Stimulated activated CD4-positive, alpha-beta T cell treated with anti-CD3 and anti-CD28 coated beads, Interleukin-15, amount 100 ng/mL, for 48 hours (primary cell): ENCODE measurements at regions not wholly inside any gene's neighbourhood (a gene's known extent, or its start where the extent isn't known, plus 50 kb on each side); places are given as distances from the start of the nearest gene placed in this dataset.
A peak's percentile ranks its signal among the peaks of the same experiment; 100 is the strongest.
"Not testable (repeated sequence)": the region's sequence is repeated elsewhere in the genome, so short reads cannot be mapped to it uniquely, and the experiment has no call there.

Experiments used
- DNase-seq, 2 donors: peaks; one replicate each; pipeline ENCODE4 v3.0.0-alpha.2; 2020; ENCODE audit warnings: low read depth in 2 of 2

DNA sequence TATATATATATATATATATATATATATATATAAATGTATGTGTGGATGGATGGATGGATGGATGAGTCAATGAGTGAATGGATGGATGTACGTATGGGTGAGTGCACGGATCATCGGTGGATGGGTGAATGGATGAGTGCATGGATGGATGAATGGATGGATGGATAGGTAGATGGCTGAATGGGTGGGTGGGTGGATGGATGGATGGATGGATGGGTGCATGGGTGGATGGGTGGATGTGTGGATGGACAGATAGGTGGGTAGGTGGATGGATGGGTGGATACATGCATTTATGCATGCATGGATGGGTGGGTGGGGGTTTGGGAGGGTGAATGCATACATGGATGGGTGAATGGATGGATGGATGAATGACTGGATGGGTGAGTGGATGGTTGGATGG is 138.8 kb upstream of the ZNF469 start:
- not testable (repeated sequence) for DNase-seq

DNA sequence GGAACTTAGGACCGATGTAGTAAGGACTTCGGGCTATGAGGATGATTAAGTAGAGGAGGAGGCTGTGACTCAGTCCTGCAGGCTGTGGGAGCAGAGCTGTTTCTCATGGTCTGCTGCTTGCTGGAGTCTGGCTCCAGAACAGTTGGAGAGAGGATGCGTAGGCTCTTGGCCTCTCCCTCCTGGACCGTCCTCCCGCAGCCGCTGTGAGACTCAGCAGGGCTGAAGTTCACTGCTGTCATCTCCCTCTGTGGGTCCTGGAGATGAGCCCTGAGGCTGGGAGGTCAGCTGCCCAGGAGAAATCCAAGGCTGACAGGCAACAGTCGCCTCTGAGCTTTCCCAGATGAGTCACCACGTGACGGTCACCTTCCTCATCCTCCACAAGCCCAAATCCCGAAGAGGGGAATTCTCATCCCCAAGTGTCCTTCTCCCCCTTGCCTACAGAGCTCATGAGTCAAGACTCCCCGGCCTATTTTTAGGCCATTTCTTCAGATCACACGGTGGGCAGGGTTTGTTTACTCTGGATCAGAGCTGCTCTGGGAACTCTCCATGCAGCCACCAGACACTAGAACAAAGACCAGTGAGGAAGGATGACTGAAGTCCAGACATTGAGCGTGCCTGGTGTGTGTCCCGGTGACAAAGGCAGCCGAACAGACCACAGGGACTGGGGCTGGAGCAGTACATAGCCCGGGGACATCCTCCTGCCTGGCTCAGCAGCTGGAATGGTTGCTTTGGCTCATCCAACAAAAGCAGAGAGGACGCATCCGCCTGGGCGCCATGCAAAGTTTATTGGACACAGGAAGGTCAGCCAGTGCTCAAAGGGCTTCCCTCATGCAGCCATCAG is 137.3 kb upstream of the ZNF469 start:
- not testable (repeated sequence) for DNase-seq

DNA sequence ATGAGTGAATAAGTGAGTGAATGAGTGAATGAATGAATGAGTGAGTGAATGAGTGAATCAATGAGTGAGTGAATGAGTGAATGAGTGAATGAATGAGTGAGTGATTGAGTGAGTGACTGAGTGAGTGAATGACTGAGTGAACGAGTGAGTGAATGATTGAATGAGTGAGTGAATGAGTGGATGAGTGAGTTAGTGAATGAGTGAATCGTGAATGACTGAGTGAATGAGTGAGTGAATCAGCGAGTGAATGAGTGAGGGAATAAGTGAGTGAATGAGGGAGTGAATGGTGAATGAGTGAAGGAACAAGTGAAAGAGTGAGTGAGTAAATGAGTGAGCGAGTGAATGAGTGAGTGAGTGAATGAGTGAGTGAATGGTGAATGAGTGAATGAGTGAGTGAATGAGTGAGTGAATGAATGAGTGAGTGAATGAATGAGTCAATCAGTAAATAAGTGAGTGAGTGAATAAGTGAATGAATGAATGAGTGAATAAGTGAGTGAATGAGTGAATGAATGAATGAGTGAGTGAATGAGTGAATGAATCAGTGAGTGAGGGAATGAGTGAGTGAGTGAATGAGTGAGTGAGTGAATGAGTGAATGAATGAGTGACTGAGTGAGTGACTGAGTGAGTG is 135.7 kb upstream of the ZNF469 start:
- DNase-seq: not testable (repeated sequence)

DNA sequence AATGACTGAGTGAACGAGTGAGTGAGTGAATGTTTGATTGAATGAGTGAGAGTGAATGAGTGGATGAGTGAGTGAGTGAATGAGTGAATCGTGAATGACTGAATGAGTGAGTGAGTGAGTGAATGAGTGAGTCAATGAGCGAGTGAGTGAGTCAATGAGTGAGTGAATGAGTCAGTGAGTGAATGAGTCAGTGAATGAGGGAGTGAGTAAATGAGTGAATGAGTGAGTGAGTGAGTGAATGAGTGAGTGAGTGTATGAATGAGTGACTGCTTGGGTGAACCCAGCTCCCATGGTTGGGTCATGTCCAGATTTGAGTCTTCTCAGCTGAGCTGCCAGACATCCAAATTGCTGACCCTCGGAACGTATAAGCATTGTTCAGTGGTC is 135.2 kb upstream of the ZNF469 start:
- not testable (repeated sequence) for DNase-seq

DNA sequence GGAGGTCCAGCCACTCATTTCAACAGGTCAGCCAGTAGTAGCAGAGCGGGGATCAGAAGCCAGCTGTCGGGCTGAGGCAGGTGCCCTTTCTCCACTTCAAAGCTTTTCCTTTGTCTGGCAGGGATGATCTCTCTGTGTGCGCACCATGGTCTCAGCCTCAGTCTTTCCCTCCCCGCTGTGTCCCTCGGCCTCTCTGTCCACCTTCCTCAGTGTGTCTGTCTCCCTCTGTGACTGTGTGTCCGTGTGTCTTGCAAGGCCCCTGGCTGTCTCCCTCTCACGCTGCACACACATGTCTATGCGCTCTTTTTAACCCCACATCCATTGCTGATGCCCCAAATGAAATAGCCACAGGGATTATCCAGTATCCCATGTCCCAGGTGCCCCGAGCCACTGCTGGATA is 134.0 kb upstream of the ZNF469 start:
- not testable (repeated sequence) for DNase-seq

DNA sequence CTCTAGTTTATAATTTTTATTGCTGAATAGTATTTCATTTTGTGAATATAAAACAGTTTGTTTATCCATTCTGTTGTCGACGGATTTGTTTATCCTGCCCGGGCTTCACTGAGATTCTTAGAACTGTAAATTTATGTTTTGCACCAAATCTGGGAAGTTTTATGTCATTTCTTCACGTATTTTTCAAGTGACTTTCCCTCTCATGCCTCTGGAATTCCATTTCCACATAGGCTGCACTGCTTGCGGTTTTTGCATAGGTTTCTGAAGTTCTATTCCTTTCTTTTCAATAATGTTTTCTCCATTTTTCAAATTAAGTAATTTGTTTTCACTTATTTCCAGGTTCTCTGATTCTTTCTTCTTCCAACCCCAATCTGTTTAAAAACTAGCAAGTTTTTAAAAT is 132.4 kb upstream of the ZNF469 start:
- not testable (repeated sequence) for DNase-seq

DNA sequence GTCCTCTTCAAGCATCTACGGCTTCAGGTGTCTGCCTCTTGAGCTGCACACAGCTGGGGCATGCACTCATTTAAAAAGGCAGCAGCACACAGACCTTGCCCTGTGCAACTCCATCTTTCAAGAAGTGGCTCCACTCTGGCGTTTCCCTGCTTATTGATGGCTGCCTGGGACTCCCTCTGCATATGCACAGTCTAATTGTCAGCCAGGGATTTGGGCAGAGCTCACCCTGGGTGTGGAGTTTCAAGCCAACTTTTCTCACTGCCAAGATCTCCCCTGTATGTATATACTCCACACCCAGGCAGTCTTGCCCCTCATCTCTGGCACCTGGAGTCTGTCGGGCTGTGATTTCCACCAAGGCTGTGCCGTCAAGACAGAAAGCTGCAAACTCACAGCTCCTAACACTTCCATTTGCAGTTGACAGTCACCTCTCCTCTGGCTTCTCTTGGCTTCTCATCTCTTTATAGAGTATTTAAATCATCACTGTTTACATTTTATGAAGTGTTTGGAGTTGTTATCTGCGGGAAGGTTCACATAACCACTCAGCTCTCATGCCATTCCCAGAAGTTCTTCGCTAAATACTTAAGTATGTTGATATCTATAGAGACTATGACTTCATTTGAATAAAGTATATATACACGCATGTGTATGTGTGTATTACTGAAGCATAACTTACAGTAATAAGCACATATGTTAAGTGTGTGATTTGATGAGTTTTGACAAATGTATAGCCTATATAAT is 130.5 kb upstream of the ZNF469 start:
- not testable (repeated sequence) for DNase-seq

DNA sequence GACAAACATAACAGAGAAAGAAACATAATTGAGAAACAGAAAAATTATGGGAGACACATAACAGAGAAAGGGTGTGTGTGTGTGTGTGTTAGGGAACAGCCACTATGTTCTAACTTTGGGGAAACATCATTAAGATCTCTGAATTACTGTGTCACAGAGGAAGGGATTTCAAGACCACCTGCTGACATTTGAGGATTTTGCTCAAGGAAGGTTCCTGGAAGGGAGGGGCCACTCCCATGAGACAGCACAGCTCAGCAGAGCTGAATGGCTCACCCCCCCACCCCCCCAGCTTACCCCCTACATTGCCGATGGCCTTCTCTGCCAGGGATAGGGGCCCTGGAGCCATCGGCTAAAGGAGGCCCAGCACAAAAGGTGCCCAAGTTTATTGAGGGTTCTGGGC is 124.6 kb upstream of the ZNF469 start:
- not testable (repeated sequence) for DNase-seq

DNA sequence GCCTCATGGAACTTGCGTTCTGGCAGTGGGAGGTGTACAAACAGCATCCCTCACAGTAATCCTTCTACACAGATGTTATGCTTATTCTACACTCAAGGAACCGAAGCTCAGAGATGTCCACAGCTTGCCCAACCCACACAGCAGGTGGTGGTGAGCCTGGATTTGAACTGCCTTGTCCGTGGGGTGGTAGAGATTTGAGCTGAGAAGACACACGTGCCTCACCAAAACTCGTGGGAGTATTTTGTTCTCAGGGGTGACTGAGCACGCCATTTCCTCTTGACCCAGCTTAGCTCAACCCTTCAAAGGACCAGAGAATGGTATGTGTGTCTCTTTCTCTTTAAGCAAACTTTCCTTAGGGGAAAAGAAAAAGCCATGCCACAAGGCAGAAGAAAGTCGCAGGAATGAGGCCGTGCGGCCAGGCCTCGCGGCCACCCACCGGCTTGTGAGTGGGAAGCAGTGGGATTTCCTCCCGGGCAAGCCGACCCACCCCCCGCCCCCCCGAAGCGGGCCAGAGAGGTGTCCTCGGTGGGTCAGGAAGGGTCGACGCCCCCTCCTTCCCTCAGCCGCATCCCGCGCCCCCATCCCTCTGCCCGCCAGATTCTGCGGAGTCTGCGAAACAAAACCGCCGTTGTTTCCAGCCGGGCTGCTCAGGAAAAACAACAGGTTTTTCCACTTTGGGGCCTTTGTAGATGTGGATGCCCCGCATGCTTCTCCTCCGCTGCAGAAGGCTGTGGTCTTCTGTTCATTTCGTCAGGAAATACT is 123.8 kb upstream of the ZNF469 start:
- not testable (repeated sequence) for DNase-seq

DNA sequence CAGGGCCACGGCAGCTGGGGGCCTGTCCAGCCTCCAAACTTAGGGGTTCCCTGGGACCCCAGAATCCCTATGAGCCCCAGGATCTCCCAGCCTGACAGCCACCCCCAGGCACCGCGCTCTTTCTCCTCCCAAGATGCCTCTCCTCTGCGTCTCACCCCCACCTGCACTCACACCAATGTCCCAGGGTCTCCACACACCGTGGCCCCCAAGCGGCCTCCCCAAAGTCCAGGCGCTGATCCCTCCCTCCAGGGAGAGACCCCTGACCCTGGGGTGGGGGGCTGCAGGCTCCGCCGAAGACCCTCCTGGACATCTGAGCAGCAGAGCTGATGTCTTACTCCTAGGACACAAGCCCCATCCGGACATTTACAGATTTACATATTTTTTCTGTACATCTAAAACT is 123.2 kb upstream of the ZNF469 start:
- DNase-seq: not testable (repeated sequence)

DNA sequence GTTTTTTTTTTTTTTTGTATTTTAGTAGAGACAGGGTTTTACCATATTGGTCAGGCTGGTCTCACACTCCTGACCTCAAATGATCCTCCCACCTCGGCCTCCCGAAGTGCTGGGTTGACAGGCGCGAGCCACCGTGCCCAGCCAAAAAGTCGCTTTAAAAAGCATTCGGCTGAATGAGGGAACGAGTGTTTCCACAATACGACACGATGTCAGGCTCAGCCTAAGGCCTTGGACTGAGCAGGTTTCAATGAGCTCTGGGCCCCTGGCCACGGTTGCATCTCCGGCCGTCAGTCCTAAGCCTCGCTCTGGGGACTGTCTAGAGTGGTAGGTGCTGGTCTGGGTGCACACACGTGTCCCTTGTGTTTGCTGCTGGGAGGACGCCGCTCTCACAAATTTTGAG is 122.6 kb upstream of the ZNF469 start:
- not testable (repeated sequence) for DNase-seq

DNA sequence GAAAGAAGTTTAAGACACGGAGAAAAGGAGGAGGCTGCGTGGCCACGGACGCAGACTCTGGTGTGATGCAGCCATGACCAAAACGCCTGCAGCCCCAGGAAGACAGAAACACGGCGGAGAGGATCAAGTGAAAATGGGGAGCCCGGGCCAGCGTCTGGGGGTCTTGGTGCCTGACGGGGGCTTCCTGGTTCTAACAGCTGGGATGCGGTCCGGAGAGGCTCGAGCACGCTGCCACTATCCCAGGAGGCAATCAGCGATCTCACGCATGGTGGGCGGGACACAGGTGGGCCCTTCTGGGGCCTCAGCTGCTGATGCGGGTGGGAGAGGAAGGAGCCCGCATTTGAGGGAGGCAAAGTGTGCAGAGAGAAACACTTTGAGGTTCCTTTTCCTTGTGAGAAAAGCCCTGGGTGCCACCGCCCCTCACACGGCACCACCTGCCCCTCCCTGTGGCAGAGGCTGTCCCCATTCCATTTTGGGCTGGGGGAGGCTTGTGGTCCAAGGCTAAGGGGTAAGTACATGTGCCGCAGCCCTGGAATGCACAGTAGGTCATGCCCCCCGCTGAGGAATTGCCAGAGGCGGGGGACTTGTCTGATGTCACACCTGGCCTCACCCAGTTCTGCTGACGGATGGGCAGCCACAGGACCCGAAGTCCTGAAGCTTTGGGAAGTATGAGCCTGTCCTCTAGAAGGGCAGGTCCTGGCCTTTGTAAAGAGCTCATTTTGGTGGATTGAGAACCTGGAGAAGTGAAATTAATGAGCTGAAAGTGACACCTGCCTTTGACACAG is 121.7 kb upstream of the ZNF469 start:
- DNase-seq: not testable (repeated sequence)

DNA sequence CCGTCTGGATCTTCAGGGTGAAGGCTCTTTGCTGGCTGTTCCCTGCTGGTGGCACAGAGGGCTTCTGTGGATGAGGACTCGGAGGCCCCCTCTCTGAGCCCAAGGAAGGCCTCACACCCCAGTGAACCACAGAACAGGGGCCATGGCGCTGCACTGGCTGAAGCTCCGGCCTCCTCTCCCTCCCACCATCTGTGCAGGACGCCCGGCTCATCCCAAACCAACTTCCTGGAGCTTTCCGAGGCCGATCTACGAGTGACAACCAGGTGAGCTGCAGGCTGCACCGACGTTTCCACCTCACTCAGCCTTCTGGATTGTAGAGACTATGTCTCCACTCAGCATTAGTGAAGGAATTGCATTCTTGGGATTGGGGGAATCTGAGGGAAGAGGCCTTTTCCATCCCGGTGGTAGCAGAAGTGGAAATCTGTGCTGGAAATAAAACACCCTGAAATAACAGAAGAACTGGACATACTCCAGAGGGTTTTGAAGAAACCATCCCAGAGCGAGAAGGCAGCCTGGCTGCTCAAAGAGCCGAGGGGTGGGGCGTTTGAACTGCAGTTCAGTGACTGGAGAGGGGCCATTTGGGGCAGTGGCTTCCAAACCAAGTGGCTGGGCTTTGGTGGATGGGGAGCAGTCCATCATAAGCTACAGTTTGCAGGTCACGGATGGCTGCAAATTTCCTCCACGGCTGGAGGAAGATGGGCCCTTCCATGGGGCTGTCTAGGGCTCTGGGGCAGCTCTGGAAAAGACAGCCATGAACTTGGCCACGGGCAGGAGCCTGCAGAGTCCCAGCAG is 120.7 kb upstream of the ZNF469 start:
- not testable (repeated sequence) for DNase-seq

DNA sequence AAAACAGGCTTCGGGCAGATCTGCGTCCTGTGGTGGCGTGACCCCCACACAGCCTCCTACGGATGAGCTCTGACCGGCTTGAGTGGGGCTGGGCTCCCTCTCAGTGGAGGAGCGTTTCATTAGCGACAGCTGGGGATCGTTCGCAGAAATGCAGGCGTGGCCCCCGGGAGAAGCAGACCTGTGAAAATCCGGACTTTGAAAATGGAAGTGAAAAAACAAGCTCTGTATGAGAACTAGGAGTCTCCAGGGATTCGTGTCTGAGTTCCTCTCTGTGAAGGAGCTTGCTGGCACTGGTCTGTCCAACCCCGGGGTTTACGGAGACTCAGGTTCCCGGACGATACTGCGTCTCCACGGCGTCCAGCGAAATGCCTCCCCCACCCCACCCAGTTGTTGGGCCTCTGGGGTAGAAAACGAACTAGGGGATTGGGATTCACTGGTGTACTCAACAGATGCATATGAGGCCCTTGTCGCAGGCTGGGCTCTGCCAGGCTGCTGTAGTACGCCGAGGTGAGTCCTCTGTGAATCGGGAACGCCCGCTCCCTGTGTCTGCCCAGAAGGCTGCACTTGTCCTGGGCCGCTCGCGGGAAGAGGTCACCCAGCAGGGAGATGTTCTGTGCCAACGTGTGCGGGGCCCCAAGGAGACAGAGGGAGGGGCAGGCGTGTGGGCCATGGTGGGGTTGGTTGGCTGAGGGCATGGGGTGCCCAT is 119.7 kb upstream of the ZNF469 start:
- not testable (repeated sequence) for DNase-seq

DNA sequence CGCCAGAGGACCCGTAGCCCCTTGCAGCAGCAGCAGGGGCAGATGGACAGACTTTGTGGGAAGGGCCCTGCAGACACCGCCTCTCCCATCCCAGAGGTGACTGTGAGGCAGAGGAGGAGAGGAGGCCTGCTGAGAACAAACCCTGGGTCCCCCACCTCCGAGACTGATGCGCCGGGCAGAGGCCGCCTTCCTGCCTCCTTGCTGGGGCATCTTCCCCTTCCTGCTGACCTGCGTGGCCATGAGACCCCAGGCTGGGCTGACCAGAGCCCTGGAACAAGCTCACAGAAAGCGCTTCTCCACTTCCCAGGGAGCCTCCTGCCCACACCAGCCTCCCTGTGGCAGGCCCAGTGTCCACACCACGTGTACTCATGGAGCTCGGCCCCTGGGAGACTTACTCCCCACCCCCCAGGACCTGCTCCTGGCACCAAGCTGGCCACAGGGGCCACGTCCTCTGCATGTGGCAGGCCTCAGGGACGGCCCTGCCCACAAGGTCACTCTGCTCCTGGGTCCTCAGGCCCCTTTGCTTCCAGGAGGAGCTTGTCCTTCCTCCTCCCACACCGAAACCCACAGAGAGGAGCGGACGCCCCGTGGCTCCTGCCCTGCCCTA is 119.0 kb upstream of the ZNF469 start:
- not testable (repeated sequence) for DNase-seq

DNA sequence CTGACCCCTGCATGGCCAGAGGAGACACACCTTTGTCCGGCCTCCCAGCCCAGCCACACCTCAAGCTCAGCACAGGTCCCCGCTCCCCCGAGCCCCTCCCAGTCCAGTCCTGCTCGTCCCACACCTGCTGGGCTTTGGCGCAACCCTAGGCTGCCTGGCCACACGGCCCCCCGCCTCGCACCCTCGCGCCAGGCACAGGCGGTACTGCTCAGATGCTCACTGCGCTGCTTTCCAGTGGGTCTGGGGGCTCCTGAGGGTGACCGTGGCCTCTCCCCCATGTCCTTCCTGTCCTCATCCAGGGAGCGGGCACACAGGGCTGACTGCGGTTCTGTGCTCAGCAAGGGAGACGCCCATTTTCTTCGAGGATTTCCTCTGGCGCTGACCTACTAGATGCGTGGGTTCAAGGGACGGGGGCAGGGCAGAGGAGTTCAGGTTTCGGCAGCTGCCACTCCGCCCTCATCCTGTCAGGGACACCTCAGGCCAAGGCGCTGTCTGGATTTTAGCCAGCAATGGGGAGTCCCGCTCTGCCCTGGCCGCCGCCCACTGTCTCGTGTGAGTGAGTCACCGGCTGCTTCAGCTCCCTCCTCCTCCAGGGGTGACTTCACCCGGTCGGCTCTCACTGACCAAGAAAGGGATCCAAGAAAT is 118.0 kb upstream of the ZNF469 start:
- peak; percentile 29 to 64 for DNase-seq

DNA sequence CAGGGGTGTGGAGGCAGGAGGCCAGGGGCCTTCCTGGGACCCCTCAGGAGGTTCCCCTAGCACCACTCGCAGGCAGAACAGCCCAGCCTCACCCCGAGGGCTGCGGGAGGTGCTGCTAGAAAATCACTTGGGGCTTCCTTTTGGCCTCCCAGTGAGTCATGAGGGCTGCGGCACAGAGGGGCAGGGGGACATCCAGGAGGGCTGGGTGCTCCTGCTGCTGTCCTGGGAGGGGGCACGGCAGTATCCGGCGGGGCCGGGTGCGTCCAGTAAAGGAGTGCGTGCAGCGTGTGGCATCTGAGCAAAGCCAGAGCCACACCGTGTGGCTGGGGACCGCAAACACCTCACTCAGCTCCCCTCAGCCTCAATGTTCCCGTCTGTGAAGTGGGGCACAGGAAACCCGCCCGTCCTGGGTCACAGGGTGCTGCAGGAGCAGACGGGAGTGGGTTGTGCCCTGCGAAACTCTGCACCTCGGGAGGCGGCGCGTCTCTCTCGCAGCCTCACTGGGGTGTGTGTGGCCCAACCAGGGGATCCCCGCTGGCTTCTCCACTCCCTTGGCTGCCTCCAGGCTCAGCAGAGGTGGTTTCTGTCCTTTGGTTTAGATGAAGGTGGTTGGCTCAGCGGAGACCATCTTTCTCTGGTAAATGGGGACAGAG is 117.3 kb upstream of the ZNF469 start:
- DNase-seq: not testable (repeated sequence)

DNA sequence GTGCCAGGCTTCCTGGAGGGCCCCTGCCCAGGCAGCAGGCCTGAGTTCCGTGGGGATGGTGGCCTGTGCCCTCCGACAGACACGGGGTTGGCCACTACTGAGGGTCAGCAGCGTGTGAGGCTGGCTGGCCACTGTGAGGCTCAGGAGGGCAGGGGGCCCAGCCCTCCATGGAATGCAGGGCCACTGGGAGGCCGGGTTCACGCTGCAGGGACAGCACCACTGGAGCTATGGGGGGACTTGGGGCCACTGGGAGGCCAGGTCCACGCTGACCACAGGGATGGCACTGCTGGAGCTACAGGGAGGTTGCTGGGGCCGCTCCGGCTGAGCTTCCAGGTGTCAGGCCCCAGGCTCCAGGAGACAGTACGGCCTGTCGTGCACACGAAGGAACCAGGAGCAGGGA is 116.7 kb upstream of the ZNF469 start:
- not testable (repeated sequence) for DNase-seq
